ENCODE measurements at regions not wholly inside any gene's neighbourhood (a gene's known extent, or its start where the extent isn't known, plus 50 kb on each side); places are given as distances from the start of the nearest gene placed in this dataset.
A peak's percentile ranks its signal among the peaks of the same experiment; 100 is the strongest.

- no peak for TF ChIP-seq JUNB (IDR thresholded peaks at IDR 0.05; ENCODE audit: unreplicated experiment)
These were observed 91.2 kb upstream of the SESTD1 start (continued) for GRCh38 chr2:179355881-179356280.

GRCh38 chr2:179354739-179355537 is 90.3 kb upstream of the SESTD1 start:
- H3K27me3 ChIP-seq (ENCODE audit: insufficient read depth) = no peaks in the 10 kb centered on the region
- no peak overlapping the region for H2AFZ ChIP-seq
- no peaks in the 10 kb centered on the region for H3K9me2 ChIP-seq (ENCODE audit: insufficient read depth)
- H3K27ac Mint-ChIP-seq = no peak overlapping the region
- no peaks in the 10 kb centered on the region for H3K9me3 Mint-ChIP-seq
- H3K36me3 ChIP-seq (ENCODE audit: insufficient read depth) = no peaks in the 10 kb centered on the region
- no peak overlapping the region for H3K4me3 ChIP-seq
- H3F3A ChIP-seq (replicated peaks; ENCODE audit: low read depth) = no peaks in the 10 kb centered on the region
- no peaks in the 10 kb centered on the region for H4K20me1 ChIP-seq (replicated peaks; ENCODE audit: insufficient read depth)
- H3K4me2 ChIP-seq = no peak overlapping the region
- no peak overlapping the region for H3K4me3 Mint-ChIP-seq
- no peak for DNase-seq (ENCODE audit: low spot score)
- peaks cover 2% of the 10 kb centered on the region for H3K27me3 Mint-ChIP-seq (ENCODE audit: insufficient read depth, low read depth, poor library complexity)
- TF ChIP-seq CTCF (conservative IDR thresholded peaks at IDR 0.05; ENCODE audit: low read depth in 2 of 2) (peak in 1 of 2 experiments; percentile 58; a peak in 3 of 4 replicates), ZNF331 (CRISPR knock-in tag; IDR thresholded peaks at IDR 0.05; ENCODE audit: low read depth) (no peak)
- H3K36me3 Mint-ChIP-seq (ENCODE audit: low read depth) = no peaks in the 10 kb centered on the region
- H3K79me2 ChIP-seq (replicated peaks; ENCODE audit: insufficient read depth) = no peaks in the 10 kb centered on the region
- peaks cover 2% of the 10 kb centered on the region; the same call in 1 of the 3 replicates for H3K4me1 Mint-ChIP-seq
- H3K27ac ChIP-seq (ENCODE audit: low read depth) = no peak overlapping the region
- ATAC-seq = no peak
- H3K4me1 ChIP-seq (ENCODE audit: insufficient read depth) = no peaks in the 10 kb centered on the region

- H3K27ac Mint-ChIP-seq = no peak overlapping the region
- Histone ChIP-seq H3K9me2 (ENCODE audit: insufficient read depth) (no peaks in the 10 kb centered on the region), H3K36me3 (ENCODE audit: insufficient read depth) (no peaks in the 10 kb centered on the region), H3K4me1 (ENCODE audit: insufficient read depth) (no peaks in the 10 kb centered on the region), H2AFZ (no peak overlapping the region), H3K79me2 (replicated peaks; ENCODE audit: insufficient read depth) (no peaks in the 10 kb centered on the region), H3K27me3 (ENCODE audit: insufficient read depth) (no peaks in the 10 kb centered on the region), H3F3A (replicated peaks; ENCODE audit: low read depth) (no peaks in the 10 kb centered on the region), H3K4me2 (no peak overlapping the region), H4K20me1 (replicated peaks; ENCODE audit: insufficient read depth) (no peaks in the 10 kb centered on the region), H3K4me3 (no peak overlapping the region), H3K27ac (ENCODE audit: low read depth) (no peak overlapping the region)
- H3K4me3 Mint-ChIP-seq = no peak overlapping the region
- H3K36me3 Mint-ChIP-seq (ENCODE audit: low read depth) = no peaks in the 10 kb centered on the region
- DNase-seq (ENCODE audit: low spot score) (no peak), ATAC-seq (no peak)
- peaks cover 2% of the 10 kb centered on the region; the same call in 1 of the 3 replicates for H3K4me1 Mint-ChIP-seq
- H3K27me3 Mint-ChIP-seq (ENCODE audit: insufficient read depth, low read depth, poor library complexity) = peaks cover 2% of the 10 kb centered on the region
- no peaks in the 10 kb centered on the region for H3K9me3 Mint-ChIP-seq
- TF ChIP-seq EZH2phosphoT487 (IDR thresholded peaks at IDR 0.05; ENCODE audit: unreplicated experiment) = no peak
- TF ChIP-seq ZNF462 (CRISPR knock-in tag; IDR thresholded peaks at IDR 0.05) = no peak
- TF ChIP-seq REST (IDR thresholded peaks at IDR 0.05; ENCODE audit: unreplicated experiment) = no peak
- no peak for TF ChIP-seq STAT1 (IDR thresholded peaks at IDR 0.05; ENCODE audit: unreplicated experiment)
- TF ChIP-seq POLR2AphosphoS5 (IDR thresholded peaks at IDR 0.05; ENCODE audit: low read depth) = no peak
These were observed 89.7 kb upstream of the SESTD1 start for GRCh38 chr2:179354296-179354695.

Measured in GM23338 (cell line).